ENCODE measurements at regions not wholly inside any gene's neighbourhood (a gene's known extent, or its start where the extent isn't known, plus 50 kb on each side); places are given as distances from the start of the nearest gene placed in this dataset.

DNA sequence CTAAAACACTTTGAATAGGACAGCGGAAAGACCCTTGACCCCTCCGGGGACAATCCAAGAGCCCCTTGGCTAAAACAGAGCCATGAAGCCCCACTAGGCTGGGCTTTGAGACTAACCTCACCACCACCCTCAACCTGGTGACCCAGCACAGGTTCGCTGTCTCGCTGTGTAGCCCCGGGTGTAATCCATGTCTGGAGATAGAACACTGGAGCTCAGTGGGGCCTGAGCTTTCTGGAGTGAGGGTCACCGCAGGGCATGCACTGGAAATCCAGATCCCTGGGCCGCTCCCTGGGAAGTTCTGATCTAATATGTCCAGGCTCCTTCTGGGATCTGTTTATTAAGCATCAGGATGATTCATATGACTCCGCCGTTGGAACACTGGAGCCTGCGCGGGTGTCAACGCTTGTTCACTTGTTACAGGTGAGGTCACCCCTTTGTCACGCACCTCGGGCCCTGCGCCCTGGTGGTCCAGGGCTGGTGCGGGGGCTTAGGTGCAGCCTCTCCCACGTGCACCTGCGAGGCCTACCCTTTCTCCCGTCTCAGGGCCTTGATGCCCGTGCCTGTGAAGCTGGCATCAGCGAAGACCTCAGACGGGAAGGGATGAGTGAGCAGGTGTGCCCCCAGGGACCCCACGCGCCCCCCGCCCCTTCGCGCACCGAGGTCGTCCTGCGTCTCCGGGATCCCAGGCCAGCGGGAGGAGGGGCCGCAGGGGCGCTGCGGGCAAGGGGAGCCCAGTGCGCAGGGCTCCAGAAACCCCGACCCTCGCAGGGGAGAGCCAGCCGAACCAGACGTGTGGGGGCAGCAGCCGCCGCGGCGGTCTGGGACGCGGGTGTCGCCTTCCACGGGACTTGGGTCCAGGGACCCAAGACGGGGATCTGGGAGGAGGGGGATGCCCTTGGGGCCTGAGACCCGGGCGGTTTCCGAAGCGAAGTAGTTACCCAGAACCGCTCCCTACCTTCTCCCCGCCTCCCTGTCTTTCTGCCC, 224.1 kb upstream of the FOXF1 start:
- DNase-seq (ENCODE audit: low read depth in 4 of 4, low spot score in 2 of 4): no peak

DNA sequence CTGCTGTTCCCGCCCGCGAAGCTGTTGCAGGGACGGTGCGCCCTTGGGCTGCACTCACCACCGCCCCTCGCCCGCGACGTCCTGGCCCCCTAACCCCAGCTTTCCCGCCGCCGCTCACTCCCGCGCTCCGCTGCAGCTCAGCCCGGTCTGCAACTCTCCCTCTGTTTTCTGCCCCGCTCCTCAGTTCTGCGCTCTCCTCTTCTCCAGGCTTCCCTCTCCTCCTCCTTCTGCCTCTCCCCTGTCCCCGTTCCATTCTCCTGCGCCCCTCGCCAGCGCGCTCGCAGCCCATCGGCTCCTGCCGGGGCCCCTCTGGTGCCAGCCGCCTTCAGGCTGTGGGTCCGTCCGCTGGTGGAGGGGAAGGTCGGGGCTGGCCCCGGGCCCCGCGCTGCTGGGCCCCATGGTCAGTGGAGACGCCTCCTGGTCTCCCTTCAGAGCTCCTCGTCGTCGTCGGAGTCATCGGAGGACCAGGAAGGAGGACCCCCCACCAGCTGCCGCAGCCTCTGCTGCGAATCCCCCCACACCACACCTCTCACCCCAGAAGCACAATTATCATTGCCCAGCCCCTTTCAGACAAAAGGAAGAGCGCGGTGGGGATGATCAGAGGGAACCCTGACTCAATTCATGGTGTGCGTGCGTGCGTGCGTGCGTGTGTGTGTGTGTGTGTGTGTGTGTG, 223.2 kb upstream of the FOXF1 start:
- DNase-seq (ENCODE audit: low read depth in 4 of 4, low spot score in 2 of 4): no peak

DNA sequence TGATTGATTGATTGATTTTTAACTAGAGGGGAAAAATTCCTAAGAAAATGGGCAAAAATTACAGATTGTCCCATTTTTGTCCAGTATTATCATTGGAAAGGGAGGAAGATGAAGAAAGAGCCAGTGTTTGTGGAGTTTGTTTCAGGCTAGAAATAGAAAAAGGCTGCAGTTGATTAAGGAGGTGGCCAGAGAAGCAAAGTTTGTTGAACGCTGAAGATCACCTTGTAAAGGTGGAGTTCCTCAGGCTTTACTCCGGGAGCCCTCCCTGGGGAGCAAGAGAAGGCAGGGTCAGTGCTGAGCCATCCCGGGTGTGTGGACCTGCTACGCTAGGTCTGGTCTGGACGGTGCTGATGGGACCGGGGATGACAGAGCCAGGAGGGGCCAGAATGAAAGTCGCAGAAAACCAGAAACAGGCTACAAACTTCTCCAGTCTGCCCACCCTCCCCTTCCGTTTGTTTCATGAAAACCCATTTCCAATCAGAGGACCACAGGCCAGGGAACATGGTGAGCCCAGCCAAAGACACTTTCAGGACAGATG, 222.6 kb upstream of the FOXF1 start:
- DNase-seq (ENCODE audit: low read depth in 4 of 4, low spot score in 2 of 4): no peak

DNA sequence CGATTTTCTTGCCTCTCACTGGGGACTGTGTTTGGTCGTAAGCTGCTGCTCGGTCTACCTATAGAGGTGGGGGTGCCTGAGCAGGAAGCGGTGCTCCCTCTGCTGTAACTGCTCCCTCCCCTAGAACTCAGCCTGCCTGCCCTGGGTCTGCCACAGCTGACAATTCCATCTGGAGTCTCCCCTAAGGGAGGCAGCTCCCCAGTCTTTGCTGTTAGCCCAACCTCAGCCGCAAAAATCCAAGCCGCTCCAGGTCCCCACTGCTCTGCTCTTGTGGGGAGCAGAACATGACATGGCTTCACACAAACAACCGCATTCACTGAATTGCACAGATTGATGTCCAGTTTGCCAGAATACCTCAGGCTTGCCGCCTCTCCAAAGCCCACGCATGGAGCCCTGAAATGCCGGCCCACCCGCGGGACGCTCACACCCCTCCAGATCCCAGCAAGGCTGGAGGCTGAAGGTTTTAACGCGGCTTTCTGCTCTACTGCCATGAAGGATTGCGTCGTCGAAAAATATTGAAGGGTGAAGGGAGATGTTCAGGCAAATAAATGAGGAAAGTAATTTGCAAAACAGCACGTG, 221.5 kb upstream of the FOXF1 start:
- no peak for DNase-seq (ENCODE audit: low read depth in 4 of 4, low spot score in 2 of 4)

DNA sequence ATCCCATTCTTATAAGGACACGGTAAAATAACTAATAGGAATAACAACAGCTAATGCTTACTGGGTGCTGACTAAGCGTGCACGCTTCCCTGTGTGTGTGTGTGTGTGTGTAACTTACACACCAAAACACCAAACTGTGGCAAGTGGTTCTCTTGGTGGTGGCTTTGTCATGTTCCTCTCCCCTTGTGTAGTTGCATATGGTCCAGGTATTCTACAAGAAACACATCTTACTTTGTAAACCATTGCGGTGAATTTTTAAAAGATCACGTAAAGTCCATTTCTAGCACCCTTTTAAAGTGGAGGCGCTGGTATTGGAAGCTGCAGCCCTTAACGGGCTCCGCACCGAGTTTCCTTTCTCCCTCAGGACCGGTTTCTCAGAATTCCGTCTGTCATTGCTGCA, 221.0 kb upstream of the FOXF1 start:
- DNase-seq (ENCODE audit: low read depth in 4 of 4, low spot score in 2 of 4): no peak

DNA sequence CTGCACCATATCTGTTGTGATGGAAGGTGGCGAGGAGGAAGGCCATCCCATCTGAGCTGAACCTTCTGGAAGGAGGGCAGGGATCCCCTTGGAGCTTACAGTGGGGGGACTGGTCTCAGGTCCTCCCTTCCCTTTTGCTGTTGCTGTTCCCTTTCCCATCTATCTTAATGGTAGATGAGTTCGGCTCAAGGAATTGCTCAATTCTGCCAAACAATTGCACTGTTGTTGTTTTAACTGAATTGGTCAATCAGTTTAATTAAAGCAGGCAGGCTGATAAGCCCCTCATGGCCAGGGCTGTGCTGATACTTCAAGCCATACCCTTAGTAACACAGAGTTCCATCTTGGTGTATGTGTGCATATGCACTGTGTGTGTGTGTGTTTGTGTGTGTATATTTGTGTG, 220.4 kb upstream of the FOXF1 start:
- DNase-seq (ENCODE audit: low read depth in 4 of 4, low spot score in 2 of 4): no peak

DNA sequence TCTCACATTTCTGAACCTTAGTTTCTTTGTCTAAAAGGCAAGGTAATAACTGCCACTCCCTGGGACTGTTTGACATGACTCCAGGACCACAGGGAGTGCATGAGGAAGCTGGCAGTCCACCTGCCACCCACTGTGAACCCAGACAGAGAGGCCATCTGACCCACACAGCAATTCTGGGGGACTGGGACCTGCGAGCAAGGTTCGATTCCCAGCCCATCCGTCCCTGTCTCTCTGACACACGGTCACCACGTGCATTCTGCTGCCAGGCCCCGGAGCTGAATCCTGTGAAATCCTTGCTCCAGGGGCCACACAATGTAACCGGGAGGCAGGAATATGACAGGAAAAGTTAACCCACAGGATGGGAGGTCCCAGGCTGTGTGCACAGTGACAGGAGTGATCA, 218.8 kb upstream of the FOXF1 start:
- no peak for DNase-seq (ENCODE audit: low read depth in 4 of 4, low spot score in 2 of 4)

DNA sequence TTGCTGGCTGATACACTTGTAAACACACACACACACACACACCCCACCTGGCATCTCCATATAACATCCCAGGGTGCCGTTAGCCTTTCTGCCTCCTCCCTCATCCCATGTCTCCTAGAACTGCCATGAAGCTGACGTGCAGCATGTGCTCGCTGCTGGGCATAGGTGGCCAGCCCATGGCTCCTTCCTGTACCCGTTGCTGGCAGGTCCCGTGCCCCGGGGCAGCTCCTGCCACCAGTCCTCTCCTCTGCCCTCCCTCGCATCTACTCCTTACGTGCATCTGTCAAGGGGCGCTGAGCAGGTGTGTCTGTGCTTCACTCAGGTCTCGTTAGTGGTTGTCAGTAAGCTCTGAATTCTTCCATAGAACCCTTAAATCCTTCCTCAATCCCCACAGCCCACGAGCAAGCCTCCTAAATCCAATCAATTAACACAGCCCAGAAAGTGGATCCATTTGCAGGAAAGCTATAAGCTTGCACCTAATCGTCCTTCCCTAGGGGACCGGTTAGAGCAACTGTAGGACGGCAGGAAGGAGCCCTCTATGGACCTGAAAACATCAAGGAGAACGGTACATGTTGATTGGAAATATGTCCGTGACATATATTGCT, 218.1 kb upstream of the FOXF1 start:
- DNase-seq (ENCODE audit: low read depth in 4 of 4, low spot score in 2 of 4): no peak

DNA sequence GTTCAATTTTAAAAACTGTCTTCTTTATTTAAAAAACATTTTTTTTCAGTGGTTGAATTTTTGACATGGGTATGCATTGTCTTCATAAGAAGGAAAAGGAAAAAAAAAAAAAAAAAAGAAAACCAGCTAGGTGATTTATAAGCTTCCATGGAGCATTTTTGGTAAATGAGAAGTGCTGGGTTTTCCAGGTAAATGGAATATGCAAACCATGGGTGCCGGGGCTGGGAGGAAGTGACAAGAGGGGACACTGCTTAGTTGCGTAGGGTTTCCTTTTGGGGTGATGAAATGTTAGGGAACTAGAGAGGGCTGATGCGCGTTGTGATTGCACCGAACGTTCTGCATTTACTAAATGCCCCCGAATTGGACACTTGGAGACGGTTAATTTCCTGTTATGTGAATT, 217.4 kb upstream of the FOXF1 start:
- no peak for DNase-seq (ENCODE audit: low read depth in 4 of 4, low spot score in 2 of 4)

DNA sequence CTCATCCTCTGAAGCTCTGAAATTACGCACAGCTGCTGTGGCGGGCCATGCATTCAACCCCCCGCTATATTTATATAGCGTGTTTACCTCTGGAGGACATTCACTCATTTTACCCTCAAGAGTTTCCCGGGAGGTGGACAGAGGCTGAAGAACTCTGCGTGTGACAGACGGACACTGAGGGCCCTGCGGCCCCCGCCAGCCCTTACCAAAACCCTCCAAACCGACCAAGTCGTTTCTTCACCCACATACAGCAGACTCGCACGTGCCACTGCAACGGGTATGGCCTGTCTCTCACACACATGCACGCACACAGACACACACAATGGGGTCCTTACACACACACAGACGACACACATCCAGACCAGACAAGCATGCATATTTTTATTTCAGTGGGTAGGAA, 216.4 kb upstream of the FOXF1 start:
- DNase-seq (ENCODE audit: low read depth in 4 of 4, low spot score in 2 of 4): no peak

DNA sequence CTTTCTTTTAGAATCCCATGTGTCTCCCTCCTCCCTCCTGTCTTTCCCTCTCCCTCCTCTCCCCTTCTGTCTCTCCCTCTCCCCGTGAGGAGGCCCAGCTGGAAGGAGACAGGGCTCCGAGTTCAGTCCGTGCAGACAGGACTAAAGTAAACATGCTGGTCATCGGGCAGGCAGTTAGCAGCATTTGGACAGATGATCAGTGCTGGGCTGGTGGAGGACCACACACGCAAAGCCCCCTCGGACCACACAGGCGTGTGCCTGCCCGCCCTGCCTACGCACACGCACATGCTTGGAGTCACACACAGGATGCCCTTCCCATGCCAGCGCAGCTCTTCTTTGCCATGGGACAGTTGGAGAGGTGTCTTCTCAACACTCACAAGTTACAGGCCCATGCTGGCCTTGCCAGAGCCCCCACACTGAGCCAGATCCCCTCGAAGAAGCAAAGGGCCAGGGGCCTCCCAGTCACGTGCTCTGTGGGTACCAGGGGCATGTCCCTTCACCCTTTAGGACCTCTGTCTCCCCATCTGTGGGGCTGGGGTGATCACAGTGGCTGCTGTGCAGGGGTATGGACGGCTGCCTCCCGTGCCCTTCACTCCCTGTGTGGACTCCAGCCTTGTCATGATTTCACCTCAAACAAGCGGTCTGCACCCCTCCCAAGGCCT, 215.7 kb upstream of the FOXF1 start:
- DNase-seq (ENCODE audit: low read depth in 4 of 4, low spot score in 2 of 4): peak in 1 of 4 donors; percentile 69

DNA sequence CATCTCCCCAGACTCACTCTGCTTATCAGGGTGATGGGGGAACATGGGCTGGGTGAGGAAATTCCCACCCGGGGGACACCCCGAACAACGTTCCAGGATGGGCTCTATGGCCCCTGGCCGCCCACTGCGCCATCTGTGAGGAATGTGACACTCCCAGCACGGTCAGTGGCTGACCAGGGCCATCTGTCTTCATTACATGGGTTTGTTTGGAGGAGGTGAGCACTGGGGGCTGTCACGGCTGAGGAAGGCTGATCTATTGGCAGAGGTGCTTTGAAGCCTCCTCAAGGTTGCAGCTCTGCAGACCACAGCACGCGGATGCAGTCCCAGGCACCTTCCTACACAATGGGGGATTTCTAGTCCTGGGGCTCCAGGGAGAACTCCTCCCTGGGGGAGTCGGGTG, 214.1 kb upstream of the FOXF1 start:
- DNase-seq (ENCODE audit: low read depth in 4 of 4, low spot score in 2 of 4): no peak

DNA sequence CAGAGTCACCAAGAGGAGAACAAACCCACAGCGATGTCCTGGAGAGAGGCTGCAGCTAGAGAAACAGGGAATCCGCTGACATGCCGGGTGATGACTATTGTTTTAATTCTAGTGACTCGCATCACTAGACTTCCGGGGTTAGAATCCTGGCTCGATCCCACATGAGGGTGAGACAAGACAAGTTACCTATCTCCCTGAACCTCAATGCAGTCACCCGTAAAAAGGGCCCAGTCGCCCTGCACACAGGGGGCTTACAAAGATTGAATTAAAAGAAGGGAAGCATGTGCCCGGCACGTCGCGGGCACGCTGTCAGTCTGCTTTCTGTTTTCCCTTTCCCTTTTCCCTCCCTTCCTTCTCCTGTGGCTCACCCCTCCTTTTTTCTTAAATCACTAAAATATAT, 212.9 kb upstream of the FOXF1 start:
- no peak for DNase-seq (ENCODE audit: low read depth in 4 of 4, low spot score in 2 of 4)

DNA sequence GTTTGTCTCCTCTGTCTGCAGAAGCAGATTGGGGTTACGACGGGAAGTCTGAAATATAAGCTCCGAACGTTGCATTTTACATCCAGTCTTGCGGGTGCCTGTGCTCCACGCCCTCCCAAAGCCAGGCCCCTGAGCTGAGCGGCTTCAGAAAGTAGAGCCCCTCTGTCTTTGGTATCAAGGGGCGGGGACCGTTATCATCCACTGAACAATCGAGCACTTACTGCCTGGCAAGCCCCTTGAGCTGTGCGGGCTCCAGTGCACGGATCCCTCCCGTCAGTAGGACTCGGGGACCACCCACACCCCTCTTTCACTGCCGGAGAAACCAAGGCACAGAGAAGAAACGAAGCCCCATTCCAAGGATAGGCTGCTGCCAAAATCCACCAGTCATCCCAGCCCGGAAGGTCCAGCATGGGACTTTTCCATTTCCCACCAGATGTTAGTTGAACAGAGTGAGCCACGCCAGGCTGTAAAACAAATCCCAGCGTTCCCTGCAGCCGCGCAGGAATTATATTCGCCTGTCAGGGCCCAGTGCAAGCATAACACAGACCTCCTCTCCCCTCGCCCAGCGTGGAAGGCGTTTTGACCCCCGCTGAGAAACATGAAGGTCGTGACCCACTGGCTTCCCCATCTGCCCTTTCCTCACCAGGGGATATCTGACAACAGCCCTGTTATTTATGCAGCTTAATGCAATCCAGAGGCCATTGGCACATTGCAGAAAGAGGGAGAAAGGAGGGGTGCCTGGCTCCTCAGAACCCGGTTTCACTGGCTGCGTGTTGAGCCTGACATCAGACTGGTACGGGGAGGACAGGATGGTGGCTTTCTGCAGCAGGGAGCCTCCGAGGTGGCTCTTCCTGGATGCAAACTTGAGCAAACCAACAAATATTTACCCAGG, 212.2 kb upstream of the FOXF1 start:
- no peak for DNase-seq (ENCODE audit: low read depth in 4 of 4, low spot score in 2 of 4)

DNA sequence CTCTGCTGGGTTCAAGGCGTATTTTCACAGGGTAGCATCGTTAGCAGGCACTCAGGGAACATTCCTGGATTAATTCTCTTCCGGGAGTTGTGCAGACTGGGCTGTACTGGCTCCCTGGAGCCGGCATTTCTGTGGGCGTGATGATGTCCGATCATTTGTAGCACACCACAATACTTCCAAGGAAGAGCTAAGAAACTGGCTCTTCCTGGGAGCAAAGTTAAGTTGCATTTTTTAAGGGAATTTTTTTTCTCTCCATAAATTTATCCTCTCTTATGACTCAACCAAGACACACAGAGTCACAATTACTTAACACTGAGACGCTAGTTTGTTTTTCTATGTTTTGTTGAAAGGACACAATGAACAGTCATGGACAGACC, 211.6 kb upstream of the FOXF1 start:
- no peak for DNase-seq (ENCODE audit: low read depth in 4 of 4, low spot score in 2 of 4)

DNA sequence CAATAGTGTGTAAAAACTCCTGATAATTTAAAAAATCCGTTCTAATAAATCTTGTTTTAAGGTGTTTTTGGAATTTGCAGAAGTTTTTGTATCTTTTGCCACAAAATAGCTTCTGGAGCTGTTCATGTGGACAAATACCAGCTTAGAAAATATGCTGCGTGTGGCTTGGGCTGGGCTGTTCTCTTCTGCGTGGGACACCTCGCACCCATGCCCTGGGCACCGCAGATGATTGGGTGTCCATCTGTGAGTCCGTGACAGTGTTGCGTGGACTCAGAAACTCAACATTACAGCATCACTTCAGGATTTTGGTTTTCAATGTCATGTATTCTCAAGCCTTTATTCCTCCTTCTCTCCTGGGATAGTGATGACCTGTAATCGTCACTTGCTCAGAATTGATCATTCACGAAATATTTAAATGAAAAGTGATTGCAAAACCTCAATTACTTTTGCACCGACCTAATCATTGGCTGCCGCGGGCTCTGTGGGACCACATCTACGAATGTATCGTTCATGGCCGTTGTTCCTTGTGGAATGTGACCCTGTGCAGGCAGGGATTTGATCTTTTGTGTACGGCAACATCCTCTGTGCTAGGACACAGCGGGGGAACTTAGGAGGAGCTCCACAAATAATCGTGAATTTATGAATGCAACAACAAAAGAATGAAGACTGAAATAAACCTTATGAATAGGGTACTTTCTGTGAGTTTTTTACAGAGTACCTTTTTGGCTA, 210.3 kb upstream of the FOXF1 start:
- DNase-seq (ENCODE audit: low read depth in 4 of 4, low spot score in 2 of 4): no peak

DNA sequence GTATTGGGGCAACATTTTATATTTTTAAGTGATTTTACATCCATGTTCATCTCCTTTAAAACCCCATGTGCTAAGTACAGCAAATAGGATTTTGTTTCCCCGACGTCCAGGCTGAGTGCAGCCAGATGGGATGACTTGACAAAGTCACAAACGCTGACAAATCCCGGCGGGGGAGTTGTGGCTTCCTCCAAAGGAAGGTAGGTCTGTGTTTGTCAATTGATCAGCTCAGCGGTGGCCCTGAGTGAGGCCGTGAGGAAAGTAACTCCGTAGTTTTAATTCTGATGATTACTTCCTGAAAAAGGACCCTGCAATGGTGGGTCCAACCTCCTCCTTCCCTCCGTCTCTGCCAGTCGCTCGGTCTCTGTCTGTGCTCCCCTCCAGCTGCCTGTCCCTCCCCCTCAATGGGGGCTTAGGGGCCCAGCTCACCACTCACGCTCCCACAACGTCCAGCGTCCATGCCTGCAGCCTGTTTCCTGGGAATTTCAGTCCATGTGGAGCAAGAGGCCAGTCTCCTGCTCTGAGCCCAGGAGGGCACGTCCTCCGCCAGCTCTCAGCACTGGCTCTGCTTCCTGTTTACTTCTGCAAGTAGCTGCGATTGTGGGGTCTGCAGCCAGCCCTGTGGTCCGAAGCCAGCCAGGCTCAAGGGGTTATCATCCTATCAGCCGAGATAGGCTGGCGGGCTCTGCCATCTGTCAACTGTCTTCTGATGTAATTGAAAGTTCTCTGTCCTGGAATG, 209.4 kb upstream of the FOXF1 start:
- no peak for DNase-seq (ENCODE audit: low read depth in 4 of 4, low spot score in 2 of 4)

DNA sequence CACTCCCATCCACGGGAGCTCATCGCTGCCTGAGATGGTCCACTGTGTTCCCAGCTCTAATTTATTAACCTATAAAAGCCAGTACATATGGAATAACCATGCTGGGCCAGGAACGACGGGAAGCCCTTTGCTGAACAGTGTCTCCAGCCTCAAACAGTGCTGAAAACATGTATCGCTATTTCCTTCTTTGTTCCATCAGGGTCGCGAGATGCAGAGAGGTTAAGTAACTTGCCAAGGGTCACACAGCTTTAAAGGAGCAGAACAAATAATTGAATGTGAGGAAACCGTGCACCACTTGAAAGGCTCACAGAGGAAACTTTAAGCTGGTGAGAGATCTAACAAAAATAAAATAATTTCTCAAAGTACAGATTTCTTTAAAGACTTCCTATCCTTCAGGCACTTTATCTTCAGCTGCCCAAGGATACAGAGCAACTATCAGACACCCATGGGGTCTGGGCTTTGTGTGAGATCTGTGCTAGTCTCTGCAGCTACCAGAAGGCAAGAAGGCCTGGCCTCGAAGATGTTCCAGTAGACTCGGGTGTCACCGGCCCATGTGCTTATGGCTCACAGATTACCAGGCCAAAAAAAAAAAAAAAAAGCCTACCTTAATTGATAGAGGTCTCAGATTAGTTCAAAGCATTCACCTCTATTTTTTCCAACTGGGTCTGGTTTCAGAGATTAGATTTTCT, 207.8 kb upstream of the FOXF1 start:
- no peak for DNase-seq (ENCODE audit: low read depth in 4 of 4, low spot score in 2 of 4)
